A549 (cell line): ENCODE measurements at regions not wholly inside any gene's neighbourhood (a gene's known extent, or its start where the extent isn't known, plus 50 kb on each side); places are given as distances from the start of the nearest gene placed in this dataset.
A peak's percentile ranks its signal among the peaks of the same experiment; 100 is the strongest.

Experiments
- ATAC-seq, 2 experiments: fragments of 200-7000 bp in 1 of 2; fragments of >200 bp in 1 of 2; cut with Nextera tagmentation in 1 of 2; cut with Tn5 transposase in 1 of 2; 3 replicates each; pipeline versions ENCODE4 v1.8.0 to v1.9.1; 2018 to 2020; ENCODE audit warnings: mild to moderate bottlenecking in 1 of 2, moderate library complexity in 1 of 2
- CTCF ChIA-PET: fragments of 300-600 bp; sonication (Branson Sonifier 250); formaldehyde crosslinking; extraction: SDS; loops from one replicate; lab custom pipeline; 2021; ENCODE audit warnings: antibody characterized with exemption, inconsistent platforms; lab: Yijun Ruan, JAX
- POLR2A ChIA-PET: fragments of 350-600 bp; formaldehyde crosslinking; extraction: SDS; loops from one replicate; lab custom pipeline; 2021; ENCODE audit warnings: antibody characterized with exemption, inconsistent platforms; lab: Yijun Ruan, JAX
- DNase-seq, 2 experiments: peaks; one replicate each; pipeline versions ENCODE4 v3.0.0 to v3.0.0-alpha.2; 2011 to 2016; ENCODE audit warnings: low read depth in 1 of 2, low spot score in 1 of 2
- FAIRE-seq: peaks from 2 replicates; lab custom pipeline; 2011; peaks lifted over from hg19 to GRCh38; lab: Jason Lieb, UNC
- H3K27ac ChIP-seq, 2 experiments: fragments of >200 bp; sonication (Bioruptor Twin); formaldehyde crosslinking; 3 replicates each; pipeline ENCODE4 v1.5.1; 2016 to 2017
- H3K4me1 ChIP-seq: fragments of >200 bp; sonication (Bioruptor Twin); formaldehyde crosslinking; 3 replicates; pipeline ENCODE4 v1.6.1; 2016
- H3K4me2 ChIP-seq: fragments of >200 bp; sonication (Bioruptor Twin); formaldehyde crosslinking; 3 replicates; pipeline ENCODE4 v1.6.1; 2016
- H3K4me3 ChIP-seq: fragments of >200 bp; sonication (Bioruptor Twin); formaldehyde crosslinking; 3 replicates; pipeline ENCODE4 v1.5.1; 2016
- H3K9me3 ChIP-seq: fragments of >200 bp; sonication (Bioruptor Twin); formaldehyde crosslinking; 3 replicates; pipeline ENCODE4 v1.6.1; 2016
- CBX2 ChIP-seq: fragments of 200-600 bp; sonication (generic); IDR thresholded peaks from 2 replicates; pipeline ENCODE4 v1.6.1; 2016; ENCODE audit warnings: low read depth, mild to moderate bottlenecking, borderline replicate concordance
- CBX8 ChIP-seq: fragments of 200-600 bp; sonication (generic); IDR thresholded peaks from 2 replicates; pipeline ENCODE4 v1.6.1; 2016
- CHD4 ChIP-seq: fragments of 200-600 bp; sonication (generic); IDR thresholded peaks from 2 replicates; pipeline ENCODE4 v1.6.1; 2016; ENCODE audit warnings: antibody characterized with exemption, mild to moderate bottlenecking, borderline replicate concordance
- EP300 ChIP-seq, 2 experiments: fragments of >200 bp; sonication (Bioruptor Twin); formaldehyde crosslinking; IDR thresholded peaks; 2 replicates in 1 of 2; 3 replicates in 1 of 2; pipeline ENCODE4 v1.6.1; 2016 to 2017
- ESRRA ChIP-seq: fragments of 150-350 bp; IDR thresholded peaks from 2 replicates; pipeline ENCODE4 v1.6.1; 2014; ENCODE audit warnings: mild to moderate bottlenecking, low read length, borderline replicate concordance
- FOSB ChIP-seq: fragments of 250-450 bp; sonication (Bioruptor Pico); IDR thresholded peaks from 2 replicates; pipeline ENCODE4 v1.5.0; 2020; ENCODE audit warnings: mild to moderate bottlenecking, moderate library complexity
- HDAC2 ChIP-seq: fragments of 200-600 bp; sonication (generic); IDR thresholded peaks from 2 replicates; pipeline ENCODE4 v1.6.1; 2016
- HOXA7 ChIP-seq: fragments of 250-450 bp; sonication (Bioruptor Pico); IDR thresholded peaks from 2 replicates; pipeline ENCODE4 v1.5.0; 2020; ENCODE audit warnings: mild to moderate bottlenecking, moderate library complexity
- KDM5A ChIP-seq: fragments of 200-600 bp; sonication (generic); IDR thresholded peaks from 2 replicates; pipeline ENCODE4 v1.6.1; 2016; ENCODE audit warnings: antibody characterized with exemption, mild to moderate bottlenecking
- MYC ChIP-seq: IDR thresholded peaks from 2 replicates; pipeline ENCODE4 v1.6.1; 2012; ENCODE audit warnings: mild to moderate bottlenecking, inconsistent platforms, low read length, improper control_type of control experiment, borderline replicate concordance
- PHF8 ChIP-seq: fragments of 200-600 bp; sonication (generic); IDR thresholded peaks from 2 replicates; pipeline ENCODE4 v1.6.1; 2016; ENCODE audit warnings: low read depth, mild to moderate bottlenecking, antibody characterized with exemption, moderate library complexity, borderline replicate concordance
- POLR2A ChIP-seq: IDR thresholded peaks from 2 replicates; pipeline ENCODE4 v1.6.1; 2012; ENCODE audit warnings: mild to moderate bottlenecking, low read length
- POLR2AphosphoS2 ChIP-seq: conservative IDR thresholded peaks from 2 replicates; pipeline ENCODE4 v1.6.1; 2012; ENCODE audit warnings: low read length, improper control_type of control experiment, inconsistent platforms
- RAD21 ChIP-seq, 2 experiments: fragments of >200 bp in 1 of 2; sonication (Bioruptor Twin) in 1 of 2; formaldehyde crosslinking in 1 of 2; IDR thresholded peaks in 1 of 2; conservative IDR thresholded peaks in 1 of 2; 2 replicates in 1 of 2; 3 replicates in 1 of 2; pipeline ENCODE4 v1.6.1; 2012 to 2018; ENCODE audit warnings: inconsistent platforms in 1 of 2
- RARB ChIP-seq: fragments of 250-450 bp; sonication (Bioruptor Pico); IDR thresholded peaks from 2 replicates; pipeline ENCODE4 v1.8.0; 2021; ENCODE audit warnings: mild to moderate bottlenecking, moderate library complexity
- RFX5 ChIP-seq: fragments of 450-650 bp; IDR thresholded peaks from 2 replicates; pipeline ENCODE4 v1.7.1; 2014; ENCODE audit warnings: antibody characterized with exemption, mild to moderate bottlenecking, moderate library complexity
- RNF2 ChIP-seq: fragments of 200-600 bp; sonication (generic); IDR thresholded peaks from 2 replicates; pipeline ENCODE4 v1.6.1; 2016; ENCODE audit warnings: low read depth, mild to moderate bottlenecking, antibody characterized with exemption, moderate library complexity, borderline replicate concordance
- SMC3 ChIP-seq: fragments of >200 bp; sonication (Bioruptor Twin); formaldehyde crosslinking; IDR thresholded peaks from 3 replicates; pipeline ENCODE4 v1.6.1; 2018; ENCODE audit warnings: inconsistent platforms
- TP53 ChIP-seq: fragments of 250-450 bp; sonication (Bioruptor Pico); IDR thresholded peaks from 2 replicates; pipeline ENCODE4 v1.5.0; 2021; ENCODE audit warnings: mild to moderate bottlenecking, moderate library complexity
- WGBS: methylation state at CpG from one replicate; pipeline ENCODE4 v1.1.6; 2017; ENCODE audit errors: missing lambda C conversion rate; 5-methylcytosine and 5-hydroxymethylcytosine counted together
- TF ChIP-seq, protein P1 (sequence below): IDR thresholded peaks from 2 replicates; pipeline ENCODE4 v1.6.1; 2012; ENCODE audit warnings: low read depth, borderline replicate concordance
- TF ChIP-seq, protein P2 (sequence below): fragments of 200-600 bp; sonication (generic); IDR thresholded peaks from 2 replicates; pipeline ENCODE4 v1.6.1; 2016; ENCODE audit warnings: antibody characterized with exemption, mild to moderate bottlenecking, moderate library complexity
- TF ChIP-seq, protein P3 (sequence below): fragments of 150-350 bp; IDR thresholded peaks from 2 replicates; pipeline ENCODE4 v1.6.1; 2014; ENCODE audit warnings: low read depth, mild to moderate bottlenecking, low read length
- TF ChIP-seq, protein P4 (sequence below): fragments of >200 bp; sonication (Bioruptor Twin); formaldehyde crosslinking; IDR thresholded peaks from 3 replicates; pipeline ENCODE4 v1.5.1; 2016
- TF ChIP-seq, protein P5 (sequence below): fragments of >200 bp; sonication (Bioruptor Twin); formaldehyde crosslinking; IDR thresholded peaks from 2 replicates; pipeline ENCODE4 v1.6.1; 2016

DNA sequence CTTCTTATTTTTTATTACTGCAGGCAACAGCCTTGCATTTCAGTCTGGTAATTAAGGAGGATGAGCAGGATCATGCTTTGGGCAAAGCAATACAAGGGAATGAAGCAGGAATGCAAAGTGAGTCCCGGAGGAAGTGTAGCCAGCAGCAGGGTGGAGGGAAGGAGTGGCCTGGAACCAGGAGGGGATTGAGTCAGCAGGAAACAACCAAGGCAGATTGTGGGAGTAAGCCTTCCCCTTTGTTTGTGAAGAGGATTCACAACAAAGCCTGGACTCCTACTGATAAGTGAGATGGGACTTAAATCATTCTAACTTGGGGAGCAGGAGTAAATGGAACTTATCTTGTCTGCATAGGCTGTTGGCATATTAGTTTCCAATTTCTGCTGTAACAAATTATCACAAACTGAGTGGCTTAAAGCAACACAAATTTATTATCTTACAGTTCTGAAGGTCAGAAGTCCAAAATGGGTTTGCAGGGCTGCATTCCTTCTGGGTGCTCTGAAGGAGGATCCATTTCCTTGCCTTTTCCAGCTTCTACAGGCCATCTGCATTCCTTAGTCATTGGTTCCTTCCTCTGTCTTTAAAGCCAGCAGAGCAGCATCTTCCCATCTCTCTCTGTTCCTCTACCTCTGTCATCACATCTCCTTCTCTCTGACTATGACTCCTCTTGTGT is 93.2 kb upstream of the AP1S2 start:
- CTCF ChIA-PET, result interaction anchor here (0.7 kb wide), 1 partner anchor 35 kb away, joined by 3 read pairs; no protein-coding TSS in a partner anchor
- ATAC-seq, result peak; percentile 47 to 54; a peak in 3 of 6 replicates
- no peak overlapping the region for H3K4me3 ChIP-seq
- H3K4me2 ChIP-seq, result peak overlapping the region; percentile 36; the same call in 1 of the 3 replicates
- TF ChIP-seq, protein P1, sequence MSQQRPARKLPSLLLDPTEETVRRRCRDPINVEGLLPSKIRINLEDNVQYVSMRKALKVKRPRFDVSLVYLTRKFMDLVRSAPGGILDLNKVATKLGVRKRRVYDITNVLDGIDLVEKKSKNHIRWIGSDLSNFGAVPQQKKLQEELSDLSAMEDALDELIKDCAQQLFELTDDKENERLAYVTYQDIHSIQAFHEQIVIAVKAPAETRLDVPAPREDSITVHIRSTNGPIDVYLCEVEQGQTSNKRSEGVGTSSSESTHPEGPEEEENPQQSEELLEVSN, result no peak
- no peak for TF ChIP-seq HOXA7 (CRISPR knock-in tag)
- TF ChIP-seq HDAC2, result no peak
- TF ChIP-seq RNF2, result no peak
- no peak for TF ChIP-seq ESRRA
- no peak for TF ChIP-seq MYC
- no peak for TF ChIP-seq CHD4
- no peak for TF ChIP-seq EP300 (IDR thresholded peaks at IDR 0.05)
- TF ChIP-seq, protein P2, sequence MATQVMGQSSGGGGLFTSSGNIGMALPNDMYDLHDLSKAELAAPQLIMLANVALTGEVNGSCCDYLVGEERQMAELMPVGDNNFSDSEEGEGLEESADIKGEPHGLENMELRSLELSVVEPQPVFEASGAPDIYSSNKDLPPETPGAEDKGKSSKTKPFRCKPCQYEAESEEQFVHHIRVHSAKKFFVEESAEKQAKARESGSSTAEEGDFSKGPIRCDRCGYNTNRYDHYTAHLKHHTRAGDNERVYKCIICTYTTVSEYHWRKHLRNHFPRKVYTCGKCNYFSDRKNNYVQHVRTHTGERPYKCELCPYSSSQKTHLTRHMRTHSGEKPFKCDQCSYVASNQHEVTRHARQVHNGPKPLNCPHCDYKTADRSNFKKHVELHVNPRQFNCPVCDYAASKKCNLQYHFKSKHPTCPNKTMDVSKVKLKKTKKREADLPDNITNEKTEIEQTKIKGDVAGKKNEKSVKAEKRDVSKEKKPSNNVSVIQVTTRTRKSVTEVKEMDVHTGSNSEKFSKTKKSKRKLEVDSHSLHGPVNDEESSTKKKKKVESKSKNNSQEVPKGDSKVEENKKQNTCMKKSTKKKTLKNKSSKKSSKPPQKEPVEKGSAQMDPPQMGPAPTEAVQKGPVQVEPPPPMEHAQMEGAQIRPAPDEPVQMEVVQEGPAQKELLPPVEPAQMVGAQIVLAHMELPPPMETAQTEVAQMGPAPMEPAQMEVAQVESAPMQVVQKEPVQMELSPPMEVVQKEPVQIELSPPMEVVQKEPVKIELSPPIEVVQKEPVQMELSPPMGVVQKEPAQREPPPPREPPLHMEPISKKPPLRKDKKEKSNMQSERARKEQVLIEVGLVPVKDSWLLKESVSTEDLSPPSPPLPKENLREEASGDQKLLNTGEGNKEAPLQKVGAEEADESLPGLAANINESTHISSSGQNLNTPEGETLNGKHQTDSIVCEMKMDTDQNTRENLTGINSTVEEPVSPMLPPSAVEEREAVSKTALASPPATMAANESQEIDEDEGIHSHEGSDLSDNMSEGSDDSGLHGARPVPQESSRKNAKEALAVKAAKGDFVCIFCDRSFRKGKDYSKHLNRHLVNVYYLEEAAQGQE, result no peak
- TF ChIP-seq TP53 (CRISPR knock-in tag), result no peak
- TF ChIP-seq, protein P3, sequence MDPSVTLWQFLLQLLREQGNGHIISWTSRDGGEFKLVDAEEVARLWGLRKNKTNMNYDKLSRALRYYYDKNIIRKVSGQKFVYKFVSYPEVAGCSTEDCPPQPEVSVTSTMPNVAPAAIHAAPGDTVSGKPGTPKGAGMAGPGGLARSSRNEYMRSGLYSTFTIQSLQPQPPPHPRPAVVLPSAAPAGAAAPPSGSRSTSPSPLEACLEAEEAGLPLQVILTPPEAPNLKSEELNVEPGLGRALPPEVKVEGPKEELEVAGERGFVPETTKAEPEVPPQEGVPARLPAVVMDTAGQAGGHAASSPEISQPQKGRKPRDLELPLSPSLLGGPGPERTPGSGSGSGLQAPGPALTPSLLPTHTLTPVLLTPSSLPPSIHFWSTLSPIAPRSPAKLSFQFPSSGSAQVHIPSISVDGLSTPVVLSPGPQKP, result no peak
- TF ChIP-seq RFX5, result no peak
- no peak for TF ChIP-seq RAD21 (conservative IDR thresholded peaks at IDR 0.05 in 1 of 2, IDR thresholded peaks at IDR 0.05 in 1 of 2)
- no peak for TF ChIP-seq POLR2AphosphoS2
- WGBS, result 0% methylated on average over 1 of the region's 1 CpG
- peak; percentile 84 for FAIRE-seq
- H3K27ac ChIP-seq, result peak overlapping the region in 1 of 2 experiments; percentile 41; a peak in 2 of 6 replicates
- H3K9me3 ChIP-seq, result no peaks in the 10 kb centered on the region
- peaks cover 8% of the 10 kb centered on the region; the same call in 1 of the 3 replicates for H3K4me1 ChIP-seq
- POLR2A ChIA-PET, result no interaction called here
- peak in 1 of 2 experiments; percentile 11 for DNase-seq

DNA sequence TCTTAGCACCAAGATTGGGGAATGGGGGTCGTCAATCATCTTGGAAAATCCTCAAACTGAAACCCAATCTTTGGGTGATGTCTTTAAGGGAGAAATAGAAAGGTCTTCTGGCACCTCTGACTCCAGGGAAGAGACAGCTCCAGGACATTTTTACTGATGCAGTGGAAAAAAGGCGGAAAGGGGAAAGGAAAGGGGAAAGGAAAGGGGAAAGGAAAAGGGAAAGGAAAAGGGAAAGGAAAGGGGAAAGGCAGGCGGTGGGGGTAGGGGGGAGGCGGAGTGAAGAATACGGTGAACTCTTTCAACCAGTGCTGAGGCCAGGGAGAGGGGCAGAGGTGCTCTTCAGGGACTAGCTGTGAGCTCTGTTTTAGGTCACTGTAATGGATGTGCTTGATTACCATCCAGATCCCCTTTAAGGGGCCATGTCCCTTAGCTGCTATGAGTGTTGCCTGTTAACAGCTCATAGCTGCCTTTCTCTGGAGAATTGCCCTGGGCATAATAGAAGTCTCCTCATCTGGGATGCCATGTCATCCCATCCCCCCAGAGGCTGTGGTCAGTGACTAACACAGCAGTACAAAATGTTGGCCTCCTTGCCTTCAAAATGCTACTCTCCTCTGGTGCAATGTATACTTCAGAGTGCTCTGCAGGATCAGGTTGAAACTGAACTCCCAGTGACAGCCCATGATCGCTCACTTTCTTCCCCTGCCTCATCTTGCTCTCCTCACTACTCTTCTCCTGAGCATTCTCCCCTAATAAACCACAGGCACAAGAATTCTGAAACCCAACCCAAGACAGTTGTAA is 92.4 kb upstream of the AP1S2 start:
- Histone ChIP-seq H3K4me3 (no peak overlapping the region), H3K4me1 (peaks cover 8% of the 10 kb centered on the region; the same call in 1 of the 3 replicates), H3K9me3 (no peaks in the 10 kb centered on the region), H3K4me2 (peak overlapping the region; percentile 36; the same call in 1 of the 3 replicates), H3K27ac (peak overlapping the region in 1 of 2 experiments; percentile 41; a peak in 1 of 6 replicates)
- ChIA-PET POLR2A (no interaction called here), CTCF (interaction anchor here (0.7 kb wide), 1 partner anchor 16 kb away, joined by 5 read pairs; no protein-coding TSS in a partner anchor)
- 63% methylated on average over 5 of the region's 6 CpGs for WGBS
- TF ChIP-seq FOSB (CRISPR knock-in tag) (no peak), POLR2A (no peak), SMC3 (no peak), CBX2 (no peak), KDM5A (no peak), CBX8 (no peak), RAD21 (conservative IDR thresholded peaks at IDR 0.05 in 1 of 2, IDR thresholded peaks at IDR 0.05 in 1 of 2) (no peak), PHF8 (no peak), RARB (CRISPR knock-in tag) (no peak)
- TF ChIP-seq, protein P4, sequence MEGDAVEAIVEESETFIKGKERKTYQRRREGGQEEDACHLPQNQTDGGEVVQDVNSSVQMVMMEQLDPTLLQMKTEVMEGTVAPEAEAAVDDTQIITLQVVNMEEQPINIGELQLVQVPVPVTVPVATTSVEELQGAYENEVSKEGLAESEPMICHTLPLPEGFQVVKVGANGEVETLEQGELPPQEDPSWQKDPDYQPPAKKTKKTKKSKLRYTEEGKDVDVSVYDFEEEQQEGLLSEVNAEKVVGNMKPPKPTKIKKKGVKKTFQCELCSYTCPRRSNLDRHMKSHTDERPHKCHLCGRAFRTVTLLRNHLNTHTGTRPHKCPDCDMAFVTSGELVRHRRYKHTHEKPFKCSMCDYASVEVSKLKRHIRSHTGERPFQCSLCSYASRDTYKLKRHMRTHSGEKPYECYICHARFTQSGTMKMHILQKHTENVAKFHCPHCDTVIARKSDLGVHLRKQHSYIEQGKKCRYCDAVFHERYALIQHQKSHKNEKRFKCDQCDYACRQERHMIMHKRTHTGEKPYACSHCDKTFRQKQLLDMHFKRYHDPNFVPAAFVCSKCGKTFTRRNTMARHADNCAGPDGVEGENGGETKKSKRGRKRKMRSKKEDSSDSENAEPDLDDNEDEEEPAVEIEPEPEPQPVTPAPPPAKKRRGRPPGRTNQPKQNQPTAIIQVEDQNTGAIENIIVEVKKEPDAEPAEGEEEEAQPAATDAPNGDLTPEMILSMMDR, result no peak
- TF ChIP-seq, protein P5, sequence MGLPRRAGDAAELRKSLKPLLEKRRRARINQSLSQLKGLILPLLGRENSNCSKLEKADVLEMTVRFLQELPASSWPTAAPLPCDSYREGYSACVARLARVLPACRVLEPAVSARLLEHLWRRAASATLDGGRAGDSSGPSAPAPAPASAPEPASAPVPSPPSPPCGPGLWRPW, result no peak
- ATAC-seq (no peak; a peak in 1 of 6 replicates), FAIRE-seq (no peak), DNase-seq (peak in 1 of 2 experiments; percentile 3)
